Right ventricle myocardium superior (tissue), 1 donor: ENCODE measurements at regions not wholly inside any gene's neighbourhood (a gene's known extent, or its start where the extent isn't known, plus 50 kb on each side); places are given as distances from the start of the nearest gene placed in this dataset.
A peak's percentile ranks its signal among the peaks of the same experiment; 100 is the strongest.
"Not testable (repeated sequence)": the region's sequence is repeated elsewhere in the genome, so short reads cannot be mapped to it uniquely, and the experiment has no call there.

Experiments used
- ATAC-seq: fragments of 200-7000 bp; cut with Tn5 transposase; one replicate; pipeline ENCODE4 v1.9.1; 2020; ENCODE audit warnings: mild to moderate bottlenecking; ENCODE audit not compliant: poor library complexity
- DNase-seq: peaks from one replicate; pipeline ENCODE4 v3.0.0-alpha.2; 2020
- intact Hi-C: fragments of 100-400 bp; cut with DNase I; formaldehyde crosslinking; loops from one replicate; pipeline ENCODE4 v1.11.2; 2022
- donor health status: DM: no; HTN: yes; CAD: no; lungs with severe emphysema.

DNA sequence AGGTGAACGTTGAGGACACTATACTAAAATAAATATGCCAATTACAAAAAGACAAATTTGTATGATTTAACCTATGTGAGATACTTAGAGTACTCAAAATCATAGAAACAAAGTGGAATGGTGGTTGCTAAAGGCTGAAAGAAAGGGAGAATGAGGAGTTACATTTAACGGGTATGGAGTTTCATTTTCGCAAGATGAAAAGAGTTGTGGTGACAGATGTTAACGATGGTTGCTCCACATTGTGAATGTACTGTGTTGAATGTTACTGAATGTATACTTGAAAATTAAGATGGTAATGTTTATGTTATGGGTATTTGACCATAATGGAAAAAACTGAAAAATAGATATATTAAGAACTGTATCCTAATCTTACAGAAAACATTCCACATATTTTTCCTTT lies 51.3 kb upstream of the MOCS2 start:
- DNase-seq (no peak), ATAC-seq (no peak)
- intact Hi-C loops, result no loop called here

DNA sequence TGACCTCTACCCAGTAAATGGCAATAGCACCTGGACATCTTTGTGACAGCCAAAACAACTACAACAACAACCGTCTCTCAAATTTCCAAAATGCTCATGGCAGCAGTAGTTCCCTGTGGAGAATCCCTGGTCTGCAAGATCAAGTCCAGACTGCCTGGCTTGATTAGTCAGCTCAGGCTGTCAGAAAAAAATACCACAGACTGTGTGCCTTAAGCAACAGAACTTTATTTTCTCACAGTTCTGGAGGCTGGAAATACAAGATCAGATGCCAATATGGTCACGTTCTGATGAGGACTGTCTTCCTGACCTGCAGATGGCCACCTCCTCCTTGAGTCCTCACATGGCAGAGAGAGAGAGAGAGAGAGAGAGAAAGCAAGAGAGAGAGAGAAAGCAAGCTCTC lies 52.3 kb upstream of the MOCS2 start:
- DNase-seq, result no peak
- intact Hi-C loops, result no loop called here
- ATAC-seq, result peak; percentile 30

DNA sequence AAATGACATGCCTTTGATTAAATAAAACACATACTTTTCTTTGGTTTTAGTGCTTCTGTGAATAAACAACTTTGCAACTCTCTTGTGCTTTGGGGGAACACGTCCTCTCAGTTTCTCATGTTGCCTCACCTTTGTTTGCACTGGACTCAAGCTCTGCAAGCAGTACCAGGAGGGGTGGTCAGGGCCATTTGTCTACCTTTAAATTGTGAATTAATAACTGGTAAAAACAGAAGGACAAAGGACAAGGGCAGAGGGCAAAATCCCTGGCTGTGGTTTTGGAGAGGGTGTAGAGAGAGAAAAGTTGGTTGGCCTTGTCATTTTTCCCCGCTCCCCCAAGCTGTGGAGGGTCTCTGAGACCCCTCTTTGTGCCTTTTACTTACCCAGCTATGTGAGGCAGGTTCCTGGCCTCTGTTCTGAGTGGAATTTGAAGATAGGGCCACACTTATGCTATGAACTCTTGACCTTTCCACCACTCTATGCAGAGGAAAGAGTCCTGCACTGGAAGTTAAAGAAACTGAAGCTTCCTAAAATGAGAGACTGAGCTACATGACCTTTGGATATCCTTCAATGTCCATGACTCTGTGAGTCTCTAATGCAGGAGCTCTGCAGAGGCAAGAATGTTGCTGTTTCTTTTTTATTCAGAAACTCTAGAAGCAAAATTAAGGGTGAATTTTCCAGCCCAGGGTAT lies 55.1 kb upstream of the MOCS2 start:
- ATAC-seq (no peak), DNase-seq (no peak)
- intact Hi-C loops, result no loop called here

DNA sequence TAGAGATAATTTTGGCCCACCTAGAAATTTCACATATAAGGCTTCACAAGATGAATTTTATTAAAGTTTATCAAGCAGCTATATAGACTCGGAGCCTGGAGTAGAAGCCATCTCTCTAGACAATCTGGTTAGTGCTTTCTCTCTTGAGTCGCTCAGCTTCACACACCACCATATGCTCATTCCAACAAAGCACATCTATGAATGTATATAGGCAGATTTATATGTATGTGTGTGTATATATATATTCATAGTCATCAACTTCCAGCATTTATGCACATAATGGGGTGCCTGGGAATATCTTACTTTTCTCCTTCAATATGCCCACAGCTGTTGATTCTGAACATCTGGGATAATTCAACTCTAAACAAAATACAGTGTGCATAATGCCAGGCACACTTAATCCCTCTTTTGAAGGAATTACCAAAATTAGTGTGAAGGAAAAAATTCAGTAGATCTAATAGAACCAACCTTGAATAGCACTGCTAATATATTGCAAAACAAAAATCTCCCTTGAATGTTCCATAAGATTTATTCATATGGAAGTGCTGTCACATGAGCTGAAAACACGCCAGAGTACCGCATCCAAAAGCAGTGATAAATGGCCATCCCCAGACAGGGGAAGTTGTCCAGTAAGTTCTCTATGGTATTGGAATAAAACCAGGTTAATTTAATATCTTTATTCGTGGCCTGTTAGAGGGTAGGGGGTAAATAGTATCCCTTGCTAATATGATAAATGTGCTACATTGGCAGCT lies 56.0 kb upstream of the MOCS2 start:
- DNase-seq (no peak), ATAC-seq (no peak)
- intact Hi-C loops, result no loop called here

- intact Hi-C loops, result no loop called here
- DNase-seq (no peak), ATAC-seq (peak; percentile 9)
Measured at GRCh38 chr5:53166183-53166495, 56.6 kb upstream of the MOCS2 start.

- intact Hi-C loops, result no loop called here
- peak; percentile 91 for ATAC-seq
- peak; percentile 66 for DNase-seq
Measured at GRCh38 chr5:53167836-53168235, 58.3 kb upstream of the MOCS2 start.

GRCh38 chr5:53169933-53170332 lies 60.4 kb upstream of the MOCS2 start:
- DNase-seq (no peak), ATAC-seq (no peak)
- intact Hi-C loops, result loop anchor here (5.0 kb wide), 1 partner anchor 1047 kb away; no protein-coding TSS in a partner anchor

GRCh38 chr5:53170746-53171349 lies 61.3 kb upstream of the MOCS2 start:
- peak; percentile 48 for ATAC-seq
- intact Hi-C loops, result loop anchor here (5.0 kb wide), 1 partner anchor 1046 kb away; no protein-coding TSS in a partner anchor
- no peak for DNase-seq

GRCh38 chr5:53172073-53172472 lies 62.5 kb upstream of the MOCS2 start:
- not testable (repeated sequence) for DNase-seq, ATAC-seq
- intact Hi-C loops, result loop anchor here (5.0 kb wide), 1 partner anchor 1045 kb away; no protein-coding TSS in a partner anchor

- ATAC-seq (no peak), DNase-seq (no peak)
- intact Hi-C loops, result loop anchor here (5.0 kb wide), 1 partner anchor 1045 kb away; no protein-coding TSS in a partner anchor
Measured at GRCh38 chr5:53172630-53173029, 63.1 kb upstream of the MOCS2 start.

GRCh38 chr5:53173083-53173482 lies 63.5 kb upstream of the MOCS2 start:
- DNase-seq (no peak), ATAC-seq (no peak)
- intact Hi-C loops, result loop anchor here (5.0 kb wide), 1 partner anchor 1044 kb away; no protein-coding TSS in a partner anchor

DNA sequence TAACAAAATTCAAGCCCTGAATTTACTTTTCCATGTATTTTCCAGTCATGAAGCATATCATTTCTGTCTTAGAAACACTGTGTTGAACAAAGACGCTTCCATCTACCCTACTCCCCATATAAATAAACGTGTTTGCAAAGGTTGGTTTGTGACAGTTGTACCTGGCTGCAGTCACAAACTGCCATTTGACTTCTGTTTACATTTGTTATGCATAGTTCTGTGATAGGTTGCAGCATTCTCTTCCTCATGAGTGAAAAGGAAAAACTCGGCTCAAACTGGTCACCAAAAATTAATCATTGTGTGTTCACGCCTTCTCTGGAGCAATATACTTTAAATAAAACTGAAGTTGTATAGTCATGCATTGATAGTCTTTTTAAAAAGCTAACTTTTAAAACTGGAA lies 69.3 kb upstream of the MOCS2 start:
- intact Hi-C loops, result no loop called here
- DNase-seq (no peak), ATAC-seq (no peak)

- intact Hi-C loops, result no loop called here
- ATAC-seq (no peak), DNase-seq (no peak)
Measured at GRCh38 chr5:53179691-53180090, 70.1 kb upstream of the MOCS2 start.

DNA sequence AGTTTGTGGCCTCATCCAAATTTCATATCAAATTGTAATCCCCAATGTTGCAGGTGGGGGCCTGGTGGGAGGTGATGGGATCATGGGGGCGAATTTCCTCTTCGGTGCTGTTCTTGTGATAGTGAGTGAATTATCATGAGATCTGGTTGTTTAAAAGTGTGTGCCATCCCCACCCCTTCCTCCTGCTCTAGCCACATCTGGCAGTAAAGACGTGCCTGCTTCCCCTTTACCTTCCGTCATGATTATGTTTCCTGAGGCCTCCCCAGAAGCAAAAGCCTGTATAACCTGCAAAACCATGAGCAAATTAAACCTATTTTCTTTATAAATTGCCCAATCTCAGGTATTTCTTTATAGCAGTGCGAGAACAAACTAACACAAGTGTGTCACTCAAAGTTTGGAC lies 71.0 kb upstream of the MOCS2 start:
- intact Hi-C loops, result no loop called here
- DNase-seq (no peak), ATAC-seq (no peak)

GRCh38 chr5:53180991-53181390 lies 71.4 kb upstream of the MOCS2 start:
- intact Hi-C loops, result no loop called here
- DNase-seq (no peak), ATAC-seq (no peak)

- ATAC-seq, result no peak
- intact Hi-C loops, result no loop called here
Measured at GRCh38 chr5:53183880-53184279, 74.3 kb upstream of the MOCS2 start.

GRCh38 chr5:53191548-53192165 lies 82.1 kb upstream of the MOCS2 start:
- ATAC-seq (no peak), DNase-seq (no peak)
- intact Hi-C loops, result no loop called here

More at GRCh38 chr5:53183880-53184279, 74.3 kb upstream of the MOCS2 start:
- no peak for DNase-seq

DNA sequence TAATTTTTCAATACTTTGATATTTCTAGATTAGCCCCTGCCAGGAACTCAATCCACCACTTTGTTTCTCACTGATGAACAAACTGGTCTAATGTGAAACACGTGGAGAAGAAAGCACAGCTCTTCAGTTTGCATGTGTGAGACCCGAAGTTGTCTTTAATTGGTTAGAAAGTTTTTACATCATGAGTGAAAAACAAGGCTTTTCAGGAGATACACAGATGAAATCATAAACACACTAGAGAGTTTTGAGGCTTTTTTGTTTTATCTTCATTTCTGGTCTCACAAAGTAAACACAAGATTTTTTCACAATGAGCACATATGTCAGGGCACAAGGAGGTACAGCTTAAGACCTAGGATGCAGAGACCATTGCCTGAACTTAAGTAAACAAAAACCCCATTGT lies 84.5 kb upstream of the MOCS2 start:
- DNase-seq (no peak), ATAC-seq (no peak)
- intact Hi-C loops, result no loop called here

GRCh38 chr5:53199882-53200281 lies 90.3 kb upstream of the MOCS2 start:
- no peak for DNase-seq
- no peak for ATAC-seq

More at GRCh38 chr5:53199882-53200281, 90.3 kb upstream of the MOCS2 start:
- intact Hi-C loops, result no loop called here
